ENCODE measurements at regions not wholly inside any gene's neighbourhood (a gene's known extent, or its start where the extent isn't known, plus 50 kb on each side); places are given as distances from the start of the nearest gene placed in this dataset.
"Not testable (repeated sequence)": the region's sequence is repeated elsewhere in the genome, so short reads cannot be mapped to it uniquely, and the experiment has no call there.

GRCh38 chr12:75644472-75645072 lies 133.2 kb upstream of the KRR1 start:
- in situ Hi-C loops (cut with HindIII; ENCODE audit: low pct_unique_long_range_greater_than_20kb, low sequenced_read_pairs): no loop called here
- no peak for DNase-seq (ENCODE audit: low read depth, low spot score)

GRCh38 chr12:75643119-75643518 lies 131.7 kb upstream of the KRR1 start:
- in situ Hi-C loops (cut with HindIII; ENCODE audit: low pct_unique_long_range_greater_than_20kb, low sequenced_read_pairs); DNase-seq (ENCODE audit: low read depth, low spot score): not testable (repeated sequence)

GRCh38 chr12:75642226-75642625 lies 130.8 kb upstream of the KRR1 start:
- DNase-seq (ENCODE audit: low read depth, low spot score): no peak
- in situ Hi-C loops (cut with HindIII; ENCODE audit: low pct_unique_long_range_greater_than_20kb, low sequenced_read_pairs): no loop called here

- DNase-seq (ENCODE audit: low read depth, low spot score): no peak
- in situ Hi-C loops (cut with HindIII; ENCODE audit: low pct_unique_long_range_greater_than_20kb, low sequenced_read_pairs): no loop called here
These were observed 129.8 kb upstream of the KRR1 start for GRCh38 chr12:75641031-75641780.

- in situ Hi-C loops (cut with HindIII; ENCODE audit: low pct_unique_long_range_greater_than_20kb, low sequenced_read_pairs): no loop called here
- DNase-seq (ENCODE audit: low read depth, low spot score): no peak
These were observed 127.4 kb upstream of the KRR1 start for GRCh38 chr12:75638792-75639191.

- no peak for DNase-seq (ENCODE audit: low read depth, low spot score)
- in situ Hi-C loops (cut with HindIII; ENCODE audit: low pct_unique_long_range_greater_than_20kb, low sequenced_read_pairs): no loop called here
These were observed 125.2 kb upstream of the KRR1 start for GRCh38 chr12:75636607-75637006.

GRCh38 chr12:75635606-75636444 lies 124.4 kb upstream of the KRR1 start:
- peak; percentile 98 for DNase-seq (ENCODE audit: low read depth, low spot score)
- in situ Hi-C loops (cut with HindIII; ENCODE audit: low pct_unique_long_range_greater_than_20kb, low sequenced_read_pairs): no loop called here

GRCh38 chr12:75634244-75635222 lies 123.1 kb upstream of the KRR1 start:
- in situ Hi-C loops (cut with HindIII; ENCODE audit: low pct_unique_long_range_greater_than_20kb, low sequenced_read_pairs): no loop called here
- peak; percentile 16 for DNase-seq (ENCODE audit: low read depth, low spot score)

GRCh38 chr12:75633789-75634188 lies 122.4 kb upstream of the KRR1 start:
- DNase-seq (ENCODE audit: low read depth, low spot score): no peak
- in situ Hi-C loops (cut with HindIII; ENCODE audit: low pct_unique_long_range_greater_than_20kb, low sequenced_read_pairs): no loop called here

GRCh38 chr12:75632442-75632841 lies 121.0 kb upstream of the KRR1 start:
- in situ Hi-C loops (cut with HindIII; ENCODE audit: low pct_unique_long_range_greater_than_20kb, low sequenced_read_pairs): no loop called here
- DNase-seq (ENCODE audit: low read depth, low spot score): peak; percentile 30

- DNase-seq (ENCODE audit: low read depth, low spot score): no peak
- in situ Hi-C loops (cut with HindIII; ENCODE audit: low pct_unique_long_range_greater_than_20kb, low sequenced_read_pairs): no loop called here
These were observed 120.4 kb upstream of the KRR1 start for GRCh38 chr12:75631831-75632230.

GRCh38 chr12:75630091-75630490 lies 118.7 kb upstream of the KRR1 start:
- in situ Hi-C loops (cut with HindIII; ENCODE audit: low pct_unique_long_range_greater_than_20kb, low sequenced_read_pairs): no loop called here
- DNase-seq (ENCODE audit: low read depth, low spot score): no peak

GRCh38 chr12:75628916-75629315 lies 117.5 kb upstream of the KRR1 start:
- in situ Hi-C loops (cut with HindIII; ENCODE audit: low pct_unique_long_range_greater_than_20kb, low sequenced_read_pairs): no loop called here
- no peak for DNase-seq (ENCODE audit: low read depth, low spot score)

GRCh38 chr12:75628511-75628910 lies 117.1 kb upstream of the KRR1 start:
- no peak for DNase-seq (ENCODE audit: low read depth, low spot score)
- in situ Hi-C loops (cut with HindIII; ENCODE audit: low pct_unique_long_range_greater_than_20kb, low sequenced_read_pairs): no loop called here

GRCh38 chr12:75623631-75624154 lies 112.3 kb upstream of the KRR1 start:
- peak; percentile 99 for DNase-seq (ENCODE audit: low read depth, low spot score)
- in situ Hi-C loops (cut with HindIII; ENCODE audit: low pct_unique_long_range_greater_than_20kb, low sequenced_read_pairs): no loop called here

GRCh38 chr12:75622492-75622891 lies 111.1 kb upstream of the KRR1 start:
- in situ Hi-C loops (cut with HindIII; ENCODE audit: low pct_unique_long_range_greater_than_20kb, low sequenced_read_pairs): no loop called here
- DNase-seq (ENCODE audit: low read depth, low spot score): no peak

- in situ Hi-C loops (cut with HindIII; ENCODE audit: low pct_unique_long_range_greater_than_20kb, low sequenced_read_pairs): not testable (repeated sequence)
These were observed 103.0 kb upstream of the KRR1 start for GRCh38 chr12:75614396-75614795.

More at GRCh38 chr12:75614396-75614795, 103.0 kb upstream of the KRR1 start:
- DNase-seq (ENCODE audit: low read depth, low spot score): not testable (repeated sequence)
